ENCODE measurements at regions not wholly inside any gene's neighbourhood (a gene's known extent, or its start where the extent isn't known, plus 50 kb on each side); places are given as distances from the start of the nearest gene placed in this dataset.

DNA sequence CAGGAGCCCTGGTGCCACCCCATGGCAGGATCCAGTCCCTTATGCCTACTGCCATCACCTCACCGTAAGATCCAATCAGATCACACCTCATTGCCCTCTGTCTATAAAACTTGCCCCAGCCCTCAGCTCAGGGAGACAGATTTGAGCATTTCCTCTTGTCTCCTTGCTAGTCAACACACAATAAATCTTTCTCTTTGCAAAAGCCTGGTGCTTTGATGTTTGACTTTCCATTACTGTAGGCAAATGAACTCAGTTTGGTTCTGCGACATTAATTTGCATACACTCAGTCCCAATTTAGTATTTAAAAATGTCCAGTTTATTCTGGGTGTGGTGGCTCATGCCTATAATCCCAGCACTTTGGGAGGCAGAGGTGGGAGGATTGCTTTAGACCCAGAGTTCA, 188.4 kb downstream of the AEBP2 start:
- no peak for DNase-seq

DNA sequence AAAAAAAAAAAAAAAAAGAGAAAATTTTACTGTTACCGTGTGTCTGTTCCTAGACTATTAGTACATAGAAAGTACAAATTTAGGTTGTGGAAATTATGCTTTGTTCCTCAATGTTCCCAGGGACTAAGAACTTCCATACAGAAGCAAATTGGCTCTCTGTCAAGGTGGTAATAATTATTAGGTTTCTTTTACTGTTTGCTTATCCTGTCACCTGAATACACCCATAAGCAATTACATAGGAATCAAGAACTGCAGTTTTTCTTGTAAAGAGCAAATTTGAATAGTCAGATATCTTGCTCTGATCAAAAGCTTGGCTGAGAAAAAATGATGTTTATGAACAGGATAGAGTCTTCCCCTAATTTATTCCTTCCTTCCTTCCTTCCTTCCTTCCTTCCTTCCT, 191.2 kb downstream of the AEBP2 start:
- no peak for DNase-seq

DNA sequence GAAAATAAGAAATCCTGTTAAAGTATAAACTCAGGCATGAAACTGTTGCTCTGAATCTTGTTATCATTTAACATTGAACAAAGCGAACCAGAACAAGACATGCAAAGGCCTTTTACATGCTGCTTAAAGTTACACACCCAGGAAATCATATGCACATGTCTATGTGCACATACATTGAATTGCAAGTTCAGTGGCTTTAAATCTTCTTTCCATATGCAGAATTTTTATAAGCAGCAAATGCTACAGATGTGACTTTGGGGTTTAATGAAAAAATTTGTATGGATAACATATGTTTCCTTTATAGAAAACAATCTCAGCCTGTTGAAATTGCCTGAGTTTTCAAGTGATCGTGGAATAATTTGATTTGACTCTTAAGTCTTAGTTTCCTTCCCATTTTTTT, 193.9 kb downstream of the AEBP2 start:
- DNase-seq = no peak

DNA sequence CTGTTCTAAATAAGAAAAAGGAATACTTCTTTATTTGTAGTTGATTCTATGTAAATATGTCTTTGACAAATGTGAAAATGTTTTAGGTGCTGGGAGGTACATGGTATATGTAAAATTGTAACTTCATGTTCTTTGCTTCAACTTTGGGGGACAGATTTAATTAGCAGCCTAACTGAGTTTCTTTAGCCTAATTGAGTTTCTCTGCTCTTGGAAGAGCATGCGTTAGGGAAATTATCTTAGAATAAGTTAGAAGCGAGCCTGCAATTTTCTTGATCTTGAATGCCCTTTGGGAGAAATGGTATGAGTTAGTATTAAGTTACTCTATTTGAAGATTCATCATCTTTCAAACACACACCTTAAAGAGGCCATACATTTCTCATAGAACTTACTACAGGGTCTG, 194.3 kb downstream of the AEBP2 start:
- no peak for DNase-seq

DNA sequence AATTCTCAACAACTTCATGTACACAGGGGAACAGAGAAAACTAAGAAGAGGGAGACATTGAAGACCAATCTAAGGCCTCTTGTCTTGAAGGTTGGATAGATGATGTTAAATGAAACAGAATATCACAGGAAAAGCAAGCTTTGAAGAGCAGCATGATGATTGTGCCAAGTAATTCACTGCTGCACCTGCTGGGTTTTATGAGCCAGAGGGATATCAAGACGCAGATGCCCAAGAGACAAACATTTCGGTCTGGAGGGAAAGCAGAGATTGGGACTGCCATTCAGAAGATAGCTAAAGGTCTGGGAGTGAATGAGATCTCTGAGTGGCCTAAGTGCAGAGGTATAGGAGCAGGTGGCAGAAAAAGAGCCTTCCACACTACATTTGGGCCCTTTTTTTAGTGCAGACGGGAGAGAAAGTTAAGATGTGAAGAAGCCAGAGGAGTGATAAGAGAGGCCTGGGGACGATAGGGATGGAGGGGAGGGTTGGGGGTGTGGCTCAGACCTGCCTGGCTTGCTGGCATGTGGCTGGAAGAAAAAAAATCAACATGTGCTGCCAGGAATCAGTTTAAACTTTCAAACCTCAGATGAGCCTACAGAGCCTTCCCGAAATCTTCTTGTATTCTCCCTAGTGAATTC, 200.6 kb downstream of the AEBP2 start:
- DNase-seq = no peak

DNA sequence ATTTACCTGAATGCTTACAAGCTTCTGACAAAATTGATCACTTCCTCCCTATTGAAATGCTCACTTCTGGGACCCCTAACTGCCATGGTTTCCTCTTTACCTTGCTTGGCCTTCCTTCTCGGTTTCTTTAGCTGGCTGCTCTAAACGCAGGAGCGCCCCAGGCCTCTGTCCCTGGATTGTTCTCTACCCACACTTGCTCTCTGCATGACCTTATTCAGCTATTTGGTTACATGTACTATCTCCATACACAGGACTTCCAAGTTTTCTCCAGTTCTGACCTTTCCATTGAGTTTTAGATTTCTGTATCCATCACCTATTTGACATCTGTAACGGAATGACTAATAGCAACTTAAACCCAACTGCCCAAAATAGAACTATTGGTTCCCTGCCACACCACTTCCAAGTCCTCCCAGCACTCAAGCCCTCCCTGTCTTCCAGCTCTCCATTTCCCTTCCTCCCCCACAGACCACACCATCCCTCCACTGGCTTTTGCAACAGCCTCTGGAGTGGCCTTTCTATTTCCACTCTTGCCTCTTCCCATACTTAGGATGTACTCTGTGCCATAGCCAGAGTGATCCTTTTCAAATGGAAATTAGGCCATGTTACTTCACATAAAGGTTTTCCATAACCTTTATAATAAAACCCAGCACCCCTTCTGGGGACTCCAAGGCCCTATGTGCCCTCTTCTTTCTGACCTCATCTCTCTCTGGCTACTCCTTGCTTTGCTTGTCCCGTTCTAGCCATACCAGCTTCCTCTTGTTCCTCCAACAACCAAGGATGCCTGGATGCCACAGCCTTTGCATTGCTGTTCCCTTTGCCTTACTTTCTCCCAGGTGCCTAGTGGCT, 202.2 kb downstream of the AEBP2 start:
- DNase-seq = no peak

DNA sequence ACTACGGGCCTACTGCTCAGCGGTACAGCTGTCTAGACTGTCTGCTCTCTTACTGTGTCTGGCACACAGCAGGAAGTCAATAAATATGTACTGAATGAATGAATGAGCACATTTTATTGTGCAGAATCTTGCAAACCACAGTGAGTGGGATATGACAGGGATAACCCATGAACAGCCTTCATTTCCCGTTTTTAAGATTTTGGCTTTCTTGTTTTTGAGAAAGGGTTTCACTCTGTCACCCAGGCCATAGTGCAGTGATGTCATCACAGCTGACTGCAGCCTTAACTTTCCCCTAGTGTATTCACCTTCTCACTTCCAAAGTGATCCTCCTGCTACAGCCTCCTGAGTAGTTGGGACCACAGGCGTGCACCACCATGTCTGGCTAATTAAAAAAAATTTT, 203.1 kb downstream of the AEBP2 start:
- DNase-seq = no peak

DNA sequence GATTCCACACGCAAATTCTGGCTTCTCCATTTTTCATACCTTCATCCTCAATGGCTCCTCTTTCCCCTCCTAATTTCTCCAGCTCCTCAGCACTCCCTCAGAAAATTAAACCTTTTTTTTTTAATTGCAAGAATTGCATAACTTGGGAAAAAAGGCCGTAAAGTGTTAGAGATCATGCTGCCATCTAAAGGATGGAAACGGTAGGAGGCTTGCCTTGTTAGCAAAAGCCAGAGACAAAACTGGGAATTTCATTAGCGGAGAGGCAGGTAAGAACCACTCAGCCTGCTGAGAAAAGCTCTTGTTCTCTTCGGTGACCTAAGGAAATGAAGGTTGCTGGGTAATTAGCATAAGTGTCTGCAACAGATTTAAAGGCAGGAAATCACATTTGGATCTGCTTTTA, 204.3 kb downstream of the AEBP2 start:
- DNase-seq = peak; percentile 75

DNA sequence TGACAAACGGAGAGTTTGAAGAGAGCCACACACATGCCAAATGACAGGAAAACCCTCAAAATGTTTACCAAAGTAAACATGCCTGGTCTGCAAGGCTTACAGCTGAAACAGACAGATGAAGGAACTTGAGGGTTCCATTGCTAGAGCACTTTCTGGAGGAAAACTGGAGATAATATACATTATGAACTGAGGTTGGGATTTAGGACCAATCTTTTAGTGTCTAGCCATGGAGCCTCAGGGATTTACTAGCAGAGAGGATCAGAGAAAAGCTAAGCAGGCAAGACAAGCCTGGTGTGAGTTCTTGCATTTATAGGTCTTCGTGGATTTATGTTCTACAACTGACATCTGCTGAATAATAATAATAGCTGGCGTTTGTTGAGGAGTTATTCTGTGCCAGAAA, 205.3 kb downstream of the AEBP2 start:
- DNase-seq = no peak

DNA sequence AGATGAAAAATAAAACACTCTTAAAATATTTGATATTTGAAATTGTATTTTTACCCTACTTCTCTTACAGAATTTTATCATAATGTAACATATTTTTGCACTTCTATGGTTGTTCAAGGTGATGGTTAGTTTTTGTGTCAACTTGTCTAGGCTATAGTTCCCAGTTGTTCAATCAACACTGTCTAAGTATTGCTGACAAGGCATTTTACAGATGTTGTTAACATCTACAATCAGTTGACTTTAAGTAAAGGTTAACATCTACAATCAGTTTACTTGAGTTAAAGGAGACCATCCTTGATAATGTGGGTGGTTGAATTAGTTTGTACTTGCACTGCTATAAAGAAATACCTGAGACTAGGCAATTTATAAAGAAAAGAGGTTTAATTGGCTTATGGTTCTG, 206.5 kb downstream of the AEBP2 start:
- no peak for DNase-seq

DNA sequence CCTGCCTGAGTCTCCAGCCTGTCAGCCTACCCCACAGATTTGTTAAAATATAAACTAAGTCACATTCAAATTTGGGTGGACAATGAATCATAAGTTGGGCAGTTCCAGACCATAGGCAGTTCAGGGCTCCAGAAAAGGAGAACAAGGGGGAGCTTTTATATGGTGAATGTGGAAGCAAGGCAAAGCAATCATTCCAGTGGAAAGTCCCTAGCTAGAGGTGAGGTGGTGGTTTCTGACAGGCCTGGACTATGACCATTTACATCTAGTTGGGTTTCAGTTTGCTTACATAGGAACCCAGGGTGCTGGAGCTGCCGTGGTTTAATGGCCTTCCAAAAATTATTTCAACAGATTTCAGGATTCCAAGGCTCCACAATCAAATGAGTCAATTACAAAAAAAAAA, 207.3 kb downstream of the AEBP2 start:
- no peak for DNase-seq

DNA sequence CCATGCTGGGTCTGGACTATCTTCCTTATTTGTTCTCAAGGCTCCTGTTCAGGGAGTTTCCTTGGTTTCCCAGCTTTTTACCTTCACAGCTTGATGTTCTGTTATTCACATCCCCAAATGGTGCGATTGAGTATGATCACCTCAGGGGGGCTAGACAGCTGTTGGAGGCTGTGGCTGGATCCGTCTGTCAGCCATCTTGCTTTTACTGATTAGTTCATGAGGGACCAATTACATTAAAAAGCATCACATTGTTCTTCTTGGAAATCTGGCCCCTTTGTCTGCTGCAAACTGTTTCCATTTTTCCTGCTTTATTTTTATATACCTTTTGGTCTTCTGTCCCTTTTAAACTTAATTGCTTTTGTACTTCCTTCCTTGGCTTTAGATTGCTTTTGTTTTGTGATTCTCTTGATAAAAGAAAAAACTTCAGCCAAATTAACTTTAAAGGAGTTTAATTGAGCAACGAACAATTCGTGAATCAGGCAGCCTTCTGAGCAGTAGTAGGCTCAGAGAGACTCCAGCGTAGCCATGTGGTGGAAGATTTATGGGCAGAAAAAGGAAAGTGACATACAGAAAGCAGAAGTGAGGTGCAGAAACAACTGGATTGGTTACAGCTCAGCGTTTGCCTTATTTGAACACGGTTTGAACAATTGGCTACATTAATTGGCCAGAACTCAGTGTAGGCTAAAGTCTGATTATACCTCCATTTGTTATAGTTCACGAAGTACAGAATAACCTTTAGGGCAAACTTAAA, 208.7 kb downstream of the AEBP2 start:
- no peak for DNase-seq

DNA sequence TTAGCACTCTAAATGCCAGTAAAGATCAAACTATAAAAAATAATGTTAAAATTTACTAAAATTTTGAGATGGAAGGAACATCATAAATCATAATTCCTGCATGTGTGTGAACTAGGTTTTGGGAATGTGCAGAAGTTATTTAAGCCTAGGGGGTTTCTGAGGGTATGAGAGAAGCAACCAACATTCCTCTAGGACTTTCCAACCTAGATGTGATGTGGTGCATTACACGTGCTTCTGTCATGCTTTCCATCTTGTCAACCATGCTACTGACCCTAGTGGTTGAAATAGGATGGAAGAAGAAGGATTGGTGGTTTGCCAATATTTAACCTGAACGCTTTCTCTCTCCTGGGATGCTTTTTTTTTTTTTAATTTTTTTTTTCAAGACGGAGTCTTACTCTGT, 209.3 kb downstream of the AEBP2 start:
- DNase-seq = no peak

DNA sequence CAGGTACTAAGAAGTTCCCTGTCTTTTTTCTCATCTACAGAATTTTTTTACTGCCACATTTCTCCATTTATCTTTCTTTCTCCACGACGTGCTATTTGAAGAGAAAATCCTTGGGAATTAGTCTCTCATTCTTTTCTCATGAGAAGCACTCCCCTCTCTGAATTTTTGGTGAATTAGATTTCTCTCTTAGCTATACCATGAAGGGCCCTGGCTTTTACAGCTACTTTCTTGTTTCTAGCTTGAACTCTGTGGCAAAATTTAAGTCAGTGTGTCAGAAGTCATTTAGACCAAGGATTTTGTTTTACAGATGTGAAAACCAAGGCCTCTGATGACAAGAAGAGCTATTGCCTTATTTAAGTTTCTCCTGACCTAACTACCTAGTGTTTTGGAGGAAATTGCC, 213.1 kb downstream of the AEBP2 start:
- DNase-seq = no peak

DNA sequence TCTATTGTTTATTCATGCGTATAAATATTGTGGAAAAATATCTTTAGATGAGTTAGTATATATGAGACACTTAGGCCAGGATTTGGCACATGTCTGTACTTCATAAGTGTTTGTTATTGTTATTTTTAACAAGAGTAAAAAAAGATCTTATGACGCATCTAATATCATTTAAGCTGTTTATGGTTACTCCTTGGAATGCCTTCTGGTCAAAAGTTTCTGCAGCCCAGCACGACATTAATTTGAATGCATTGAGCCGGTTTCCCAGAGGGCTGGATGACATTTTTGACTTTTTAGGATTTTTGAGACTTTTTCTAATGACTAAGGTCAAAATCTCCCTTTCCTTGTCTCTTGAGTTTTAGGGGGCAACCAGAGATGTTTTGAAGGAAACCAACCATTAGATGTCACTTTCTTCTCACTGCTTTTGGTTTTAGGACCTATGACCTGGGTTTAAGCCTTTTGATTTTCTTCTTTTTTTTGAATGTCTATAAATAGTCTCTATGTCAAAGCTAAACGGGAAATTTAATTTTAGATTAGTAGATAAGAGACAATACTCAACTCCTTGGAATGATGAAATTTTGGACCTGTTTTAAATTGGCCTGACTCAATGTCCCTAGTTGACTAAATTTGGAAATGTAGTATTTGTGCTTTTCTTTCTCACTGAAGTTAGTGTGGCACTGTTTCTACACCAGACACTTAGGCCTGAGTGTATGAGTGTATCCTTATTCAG, 215.5 kb downstream of the AEBP2 start:
- DNase-seq = no peak

DNA sequence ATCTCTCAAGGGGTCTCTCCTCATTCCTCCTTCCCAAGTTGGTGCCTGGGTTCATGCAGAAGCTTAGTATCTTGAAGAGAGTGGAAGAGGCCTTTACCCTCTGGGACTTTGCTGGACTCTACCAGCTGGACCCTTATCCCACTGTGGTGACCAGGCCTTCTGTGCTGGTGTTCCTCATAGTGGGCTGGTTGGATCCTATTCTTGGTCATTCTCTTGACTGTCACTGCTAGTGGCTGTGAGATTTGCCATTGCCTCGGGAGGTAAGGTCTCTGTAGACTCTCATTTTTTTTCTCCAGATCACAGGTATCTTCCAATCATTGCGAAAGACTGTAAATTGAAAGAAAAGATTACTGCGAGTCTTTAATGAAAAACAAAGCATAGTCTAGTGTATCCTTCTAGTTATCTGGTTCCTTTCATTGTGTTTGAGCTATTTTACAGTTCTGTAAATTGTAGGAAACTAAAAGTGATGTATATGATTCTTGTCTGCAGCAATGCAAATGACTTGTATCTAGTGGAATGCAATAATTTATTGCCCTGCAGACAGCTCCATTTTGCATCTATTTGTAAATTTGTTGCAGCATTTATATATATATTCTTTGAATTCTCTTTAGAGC, 217.9 kb downstream of the AEBP2 start:
- no peak for DNase-seq

DNA sequence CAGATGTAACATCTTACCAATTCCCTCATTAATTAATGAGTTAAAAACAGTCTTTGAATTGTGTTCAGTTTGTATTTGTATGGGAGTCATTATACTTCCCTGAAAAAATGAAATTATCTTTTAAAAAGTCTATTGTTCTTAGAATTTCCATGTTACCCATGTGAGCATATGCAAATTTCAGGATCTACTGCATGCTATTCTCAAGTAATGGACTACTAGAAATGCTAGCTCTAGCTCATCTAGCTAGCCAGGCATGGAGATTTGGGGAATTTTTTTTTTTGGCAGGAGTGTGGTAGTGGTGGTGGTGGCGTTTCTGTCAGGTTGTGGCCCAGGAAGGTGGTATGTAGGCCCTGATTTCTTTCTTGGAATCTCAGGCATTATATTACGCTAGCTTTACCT, 218.4 kb downstream of the AEBP2 start:
- no peak for DNase-seq

DNA sequence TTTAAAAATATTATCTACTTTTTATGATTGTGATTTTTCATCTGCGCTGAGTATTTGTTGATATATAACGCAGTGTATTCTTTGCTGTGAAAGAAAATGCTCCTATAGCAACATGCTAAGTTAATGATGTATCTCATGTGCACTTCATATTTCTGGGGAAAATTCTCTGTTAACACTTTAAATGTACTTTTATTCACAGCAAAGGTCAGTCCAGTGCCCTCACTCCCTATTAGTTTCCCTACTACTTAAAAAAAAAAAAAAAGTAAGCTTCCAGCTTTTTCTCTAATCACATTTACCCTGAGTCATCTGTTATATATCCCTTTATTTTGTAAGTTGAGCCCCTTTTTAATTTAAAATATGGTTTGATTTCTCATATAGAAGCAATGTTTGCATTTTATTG, 219.8 kb downstream of the AEBP2 start:
- DNase-seq = no peak

DNA sequence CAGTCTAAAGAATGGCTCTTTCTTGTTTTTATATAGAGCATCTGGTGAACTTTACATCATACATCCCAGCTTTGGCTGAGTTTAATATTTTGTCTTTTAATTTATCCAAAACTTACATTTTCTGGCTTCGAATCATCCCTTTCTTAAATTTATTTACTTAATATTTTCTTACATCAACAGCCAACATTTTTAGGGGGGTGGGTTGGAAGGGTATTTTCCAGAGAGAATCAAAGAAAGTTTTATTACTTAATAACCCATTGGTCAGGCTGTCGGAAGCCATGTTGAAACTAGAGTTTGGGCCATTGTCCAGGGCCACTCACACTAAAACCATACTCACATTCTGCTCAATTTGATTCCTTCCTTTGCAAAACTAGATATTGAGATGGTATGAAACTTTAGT, 220.2 kb downstream of the AEBP2 start:
- DNase-seq = no peak

DNA sequence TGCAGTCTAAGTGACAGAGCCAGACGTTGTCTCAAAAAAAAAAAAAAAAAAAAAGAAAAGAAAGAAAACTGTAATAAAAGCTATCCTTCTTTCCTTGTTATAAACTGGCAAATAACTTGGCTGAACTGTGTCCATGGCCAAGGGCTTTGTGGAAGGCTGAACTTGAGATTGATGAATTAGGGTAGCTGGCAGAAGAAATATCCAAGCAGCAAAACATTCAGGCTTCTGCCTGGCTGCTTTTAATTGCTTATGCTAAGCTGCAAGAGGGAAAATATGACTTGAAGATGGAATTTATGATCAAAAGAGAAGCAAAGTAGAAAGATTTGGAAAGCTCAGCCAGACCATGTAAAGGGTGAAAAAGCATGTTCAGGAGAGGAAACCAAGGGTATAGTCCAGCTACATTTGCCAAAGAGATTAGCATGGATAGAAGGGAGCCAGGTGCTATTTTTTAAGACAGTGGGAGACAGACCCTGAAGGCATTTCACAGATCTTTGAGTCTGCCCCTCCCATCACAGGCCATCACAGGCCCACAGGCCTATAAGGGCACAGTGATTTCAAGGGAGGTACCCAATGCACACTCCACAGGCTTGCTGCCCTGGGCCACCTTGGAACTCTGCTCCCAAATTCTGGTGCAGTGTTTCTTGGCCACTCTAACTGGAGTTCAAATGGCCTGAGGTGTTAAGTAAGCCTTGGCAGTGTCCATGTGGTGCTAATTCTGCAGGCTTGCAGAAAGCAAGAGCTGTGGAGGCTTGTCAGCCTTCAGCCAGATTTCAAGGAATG, 226.0 kb downstream of the AEBP2 start:
- DNase-seq = no peak

DNA sequence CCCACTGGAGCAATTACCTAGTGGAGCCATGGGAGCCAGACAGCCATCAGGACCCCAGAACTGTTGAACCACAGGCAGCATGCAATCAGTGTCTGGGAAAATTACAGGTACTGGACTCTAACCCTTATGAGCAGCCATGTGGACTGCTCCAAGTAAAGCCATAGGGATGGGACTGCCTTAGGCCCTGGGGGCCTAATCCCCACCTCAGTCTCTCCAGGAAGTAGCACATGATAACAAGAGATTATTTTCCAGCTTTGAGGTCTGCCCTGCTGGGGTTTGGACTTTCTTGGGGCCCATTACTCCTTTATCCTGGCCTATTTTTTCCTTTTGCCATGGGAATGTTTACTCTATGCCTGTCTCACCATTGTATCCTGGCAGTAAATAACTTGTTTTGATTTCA, 226.8 kb downstream of the AEBP2 start:
- DNase-seq = no peak

DNA sequence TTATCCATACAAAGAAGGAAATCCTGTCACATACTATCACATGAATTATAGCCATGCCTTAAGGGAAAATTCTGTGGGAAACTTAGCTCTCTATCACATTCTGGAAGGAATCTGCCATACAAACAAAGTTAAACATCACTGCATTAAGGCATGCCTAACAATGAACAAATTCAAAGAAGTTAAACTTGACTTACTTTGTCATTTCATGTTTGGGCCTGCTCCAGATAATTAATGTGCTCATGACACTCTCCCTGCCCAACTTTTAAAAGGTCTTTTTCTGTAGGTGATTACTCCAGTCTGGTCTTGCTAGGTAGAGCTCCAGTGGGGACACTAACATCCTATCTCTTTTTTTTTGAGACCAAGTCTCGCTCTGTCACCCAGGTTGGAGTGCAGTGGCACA, 230.5 kb downstream of the AEBP2 start:
- DNase-seq = no peak
